ENCODE measurements at regions not wholly inside any gene's neighbourhood (a gene's known extent, or its start where the extent isn't known, plus 50 kb on each side); places are given as distances from the start of the nearest gene placed in this dataset.

GRCh38 chr2:199590321-199591203 is 132.8 kb upstream of the SATB2 start:
- TF ChIP-seq POLR2AphosphoS5 (IDR thresholded peaks at IDR 0.05; ENCODE audit: low read depth, low read length), result no peak
- no peak for TF ChIP-seq POLR2A (IDR thresholded peaks at IDR 0.05; ENCODE audit: low read depth, low read length)
- no peak for TF ChIP-seq TAF1 (IDR thresholded peaks at IDR 0.05; ENCODE audit: borderline replicate concordance, low read depth, low read length)
- FAIRE-seq, result no peak
- DNase-seq (ENCODE audit: insufficient read length), result no peak

- FAIRE-seq, result no peak
- no peak for DNase-seq (ENCODE audit: insufficient read length)
Observed at GRCh38 chr2:199589306-199589705, 131.6 kb upstream of the SATB2 start.

GRCh38 chr2:199588054-199588453 is 130.3 kb upstream of the SATB2 start:
- FAIRE-seq (no peak), DNase-seq (ENCODE audit: insufficient read length) (no peak)
- no peak for TF ChIP-seq POLR2A (IDR thresholded peaks at IDR 0.05; ENCODE audit: low read depth, low read length)
- no peak for TF ChIP-seq TAF1 (IDR thresholded peaks at IDR 0.05; ENCODE audit: borderline replicate concordance, low read depth, low read length)
- TF ChIP-seq POLR2AphosphoS5 (IDR thresholded peaks at IDR 0.05; ENCODE audit: low read depth, low read length), result no peak

More at GRCh38 chr2:199589306-199589705, 131.6 kb upstream of the SATB2 start:
- no peak for TF ChIP-seq POLR2A (IDR thresholded peaks at IDR 0.05; ENCODE audit: low read depth, low read length)
- TF ChIP-seq TAF1 (IDR thresholded peaks at IDR 0.05; ENCODE audit: borderline replicate concordance, low read depth, low read length), result no peak
- no peak for TF ChIP-seq POLR2AphosphoS5 (IDR thresholded peaks at IDR 0.05; ENCODE audit: low read depth, low read length)

GRCh38 chr2:199586646-199587045 is 128.9 kb upstream of the SATB2 start:
- TF ChIP-seq POLR2A (IDR thresholded peaks at IDR 0.05; ENCODE audit: low read depth, low read length) (no peak), TAF1 (IDR thresholded peaks at IDR 0.05; ENCODE audit: borderline replicate concordance, low read depth, low read length) (no peak), POLR2AphosphoS5 (IDR thresholded peaks at IDR 0.05; ENCODE audit: low read depth, low read length) (no peak)
- FAIRE-seq (no peak), DNase-seq (ENCODE audit: insufficient read length) (no peak)

GRCh38 chr2:199583676-199584075 is 125.9 kb upstream of the SATB2 start:
- no peak for TF ChIP-seq POLR2AphosphoS5 (IDR thresholded peaks at IDR 0.05; ENCODE audit: low read depth, low read length)
- no peak for TF ChIP-seq TAF1 (IDR thresholded peaks at IDR 0.05; ENCODE audit: borderline replicate concordance, low read depth, low read length)
- TF ChIP-seq POLR2A (IDR thresholded peaks at IDR 0.05; ENCODE audit: low read depth, low read length), result no peak
- FAIRE-seq, result no peak
- no peak for DNase-seq (ENCODE audit: insufficient read length)

GRCh38 chr2:199581935-199582360 is 124.2 kb upstream of the SATB2 start:
- TF ChIP-seq POLR2AphosphoS5 (IDR thresholded peaks at IDR 0.05; ENCODE audit: low read depth, low read length) (no peak), TAF1 (IDR thresholded peaks at IDR 0.05; ENCODE audit: borderline replicate concordance, low read depth, low read length) (no peak), POLR2A (IDR thresholded peaks at IDR 0.05; ENCODE audit: low read depth, low read length) (no peak)
- DNase-seq (ENCODE audit: insufficient read length) (no peak), FAIRE-seq (no peak)

- FAIRE-seq (no peak), DNase-seq (ENCODE audit: insufficient read length) (no peak)
- TF ChIP-seq POLR2A (IDR thresholded peaks at IDR 0.05; ENCODE audit: low read depth, low read length) (no peak), TAF1 (IDR thresholded peaks at IDR 0.05; ENCODE audit: borderline replicate concordance, low read depth, low read length) (no peak), POLR2AphosphoS5 (IDR thresholded peaks at IDR 0.05; ENCODE audit: low read depth, low read length) (no peak)
Observed at GRCh38 chr2:199581408-199581807, 123.7 kb upstream of the SATB2 start.

- FAIRE-seq (no peak), DNase-seq (ENCODE audit: insufficient read length) (no peak)
- no peak for TF ChIP-seq POLR2AphosphoS5 (IDR thresholded peaks at IDR 0.05; ENCODE audit: low read depth, low read length)
- no peak for TF ChIP-seq POLR2A (IDR thresholded peaks at IDR 0.05; ENCODE audit: low read depth, low read length)
- TF ChIP-seq TAF1 (IDR thresholded peaks at IDR 0.05; ENCODE audit: borderline replicate concordance, low read depth, low read length), result no peak
Observed at GRCh38 chr2:199575416-199575815, 117.7 kb upstream of the SATB2 start.

- FAIRE-seq (no peak), DNase-seq (ENCODE audit: insufficient read length) (no peak)
- TF ChIP-seq TAF1 (IDR thresholded peaks at IDR 0.05; ENCODE audit: borderline replicate concordance, low read depth, low read length) (no peak), POLR2AphosphoS5 (IDR thresholded peaks at IDR 0.05; ENCODE audit: low read depth, low read length) (no peak), POLR2A (IDR thresholded peaks at IDR 0.05; ENCODE audit: low read depth, low read length) (no peak)
Observed at GRCh38 chr2:199572571-199572970, 114.8 kb upstream of the SATB2 start.

GRCh38 chr2:199570934-199571333 is 113.2 kb upstream of the SATB2 start:
- DNase-seq (ENCODE audit: insufficient read length) (no peak), FAIRE-seq (no peak)
- no peak for TF ChIP-seq TAF1 (IDR thresholded peaks at IDR 0.05; ENCODE audit: borderline replicate concordance, low read depth, low read length)
- TF ChIP-seq POLR2AphosphoS5 (IDR thresholded peaks at IDR 0.05; ENCODE audit: low read depth, low read length), result no peak
- no peak for TF ChIP-seq POLR2A (IDR thresholded peaks at IDR 0.05; ENCODE audit: low read depth, low read length)

- FAIRE-seq, result no peak
- TF ChIP-seq TAF1 (IDR thresholded peaks at IDR 0.05; ENCODE audit: borderline replicate concordance, low read depth, low read length) (no peak), POLR2AphosphoS5 (IDR thresholded peaks at IDR 0.05; ENCODE audit: low read depth, low read length) (no peak), POLR2A (IDR thresholded peaks at IDR 0.05; ENCODE audit: low read depth, low read length) (no peak)
- no peak for DNase-seq (ENCODE audit: insufficient read length)
Observed at GRCh38 chr2:199569336-199569735, 111.6 kb upstream of the SATB2 start.

GRCh38 chr2:199558156-199558555 is 100.4 kb upstream of the SATB2 start:
- FAIRE-seq (no peak), DNase-seq (ENCODE audit: insufficient read length) (no peak)
- TF ChIP-seq POLR2A (IDR thresholded peaks at IDR 0.05; ENCODE audit: low read depth, low read length) (no peak), POLR2AphosphoS5 (IDR thresholded peaks at IDR 0.05; ENCODE audit: low read depth, low read length) (no peak), TAF1 (IDR thresholded peaks at IDR 0.05; ENCODE audit: borderline replicate concordance, low read depth, low read length) (no peak)
